ENCODE measurements at regions not wholly inside any gene's neighbourhood (a gene's known extent, or its start where the extent isn't known, plus 50 kb on each side); places are given as distances from the start of the nearest gene placed in this dataset.
"Not testable (repeated sequence)": the region's sequence is repeated elsewhere in the genome, so short reads cannot be mapped to it uniquely, and the experiment has no call there.

DNA sequence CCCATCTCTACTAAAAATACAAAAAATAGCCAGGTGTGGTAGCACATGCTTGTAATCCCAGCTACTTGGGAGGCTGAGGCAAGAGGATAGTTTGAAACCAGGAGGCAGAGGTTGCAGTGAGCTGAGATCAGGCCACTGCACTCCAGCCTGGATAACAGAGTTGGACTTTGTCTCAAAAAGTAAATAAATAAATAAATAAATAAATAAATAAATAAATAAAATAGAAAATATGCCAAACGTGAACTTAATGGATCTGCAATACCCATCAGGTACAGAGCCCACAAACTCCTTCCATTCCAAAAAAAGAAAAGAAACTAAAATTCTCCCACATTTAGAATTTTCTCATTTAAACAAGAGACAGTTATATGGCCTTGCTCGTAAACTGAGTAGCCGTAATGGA is 702.7 kb downstream of the CDH18 start:
- Histone ChIP-seq H4K20me1 (ENCODE audit: insufficient read depth, low read depth, low read length) (no peaks in the 10 kb centered on the region), H3K27ac (ENCODE audit: low read length) (no peak overlapping the region), H3K9me3 (ENCODE audit: low read length) (no peaks in the 10 kb centered on the region; the same call in 1 of the 2 replicates), H3K4me2 (ENCODE audit: low read depth, low read length, poor library complexity, severe bottlenecking) (no peak overlapping the region), H3K4me1 (ENCODE audit: low read length) (no peaks in the 10 kb centered on the region), H3K4me3 (ENCODE audit: low read length) (no peak overlapping the region), H3K36me3 (ENCODE audit: insufficient read depth, low read length) (no peaks in the 10 kb centered on the region), H3K27me3 (ENCODE audit: low read length) (no peaks in the 10 kb centered on the region), H3K79me2 (ENCODE audit: low read length) (no peaks in the 10 kb centered on the region), H3K9me2 (replicated peaks; ENCODE audit: insufficient read depth, low read length) (no peaks in the 10 kb centered on the region), H2AFZ (ENCODE audit: low read length) (no peak overlapping the region), H3K9ac (ENCODE audit: low read length) (no peak overlapping the region)
- DNase-seq: no peak

- H3K27me3 ChIP-seq (ENCODE audit: low read length); H2AFZ ChIP-seq (ENCODE audit: low read length); H3K36me3 ChIP-seq (ENCODE audit: insufficient read depth, low read length); H3K79me2 ChIP-seq (ENCODE audit: low read length); DNase-seq; H3K4me2 ChIP-seq (ENCODE audit: low read depth, low read length, poor library complexity, severe bottlenecking); H3K9ac ChIP-seq (ENCODE audit: low read length); H3K4me3 ChIP-seq (ENCODE audit: low read length); H3K9me2 ChIP-seq (replicated peaks; ENCODE audit: insufficient read depth, low read length); H3K9me3 ChIP-seq (ENCODE audit: low read length); H3K27ac ChIP-seq (ENCODE audit: low read length); H4K20me1 ChIP-seq (ENCODE audit: insufficient read depth, low read depth, low read length): not testable (repeated sequence)
- H3K4me1 ChIP-seq (ENCODE audit: low read length): peaks cover 19% of the 10 kb centered on the region
Measured at GRCh38 chr5:19287548-19288277, 700.3 kb downstream of the CDH18 start.

DNA sequence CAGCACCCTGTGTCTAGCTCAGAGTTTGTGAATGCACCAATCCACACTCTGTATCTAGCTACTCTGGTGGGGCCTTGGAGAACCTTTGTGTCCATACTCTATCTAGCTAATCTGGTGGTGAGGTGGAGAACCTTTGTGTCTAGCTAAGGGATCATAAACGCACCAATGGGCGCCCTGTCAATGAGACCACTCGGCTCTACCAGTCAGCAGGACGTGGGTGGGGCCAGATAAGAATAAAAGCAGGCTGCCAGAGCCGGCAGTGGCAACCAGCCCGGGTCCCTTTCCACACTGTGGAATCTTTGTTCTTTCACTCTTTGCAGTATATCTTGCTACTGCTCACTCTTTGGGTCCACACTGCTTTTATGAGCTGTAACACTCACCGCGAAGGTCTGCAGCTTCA is 699.7 kb downstream of the CDH18 start:
- H3K27me3 ChIP-seq (ENCODE audit: low read length): not testable (repeated sequence)

DNA sequence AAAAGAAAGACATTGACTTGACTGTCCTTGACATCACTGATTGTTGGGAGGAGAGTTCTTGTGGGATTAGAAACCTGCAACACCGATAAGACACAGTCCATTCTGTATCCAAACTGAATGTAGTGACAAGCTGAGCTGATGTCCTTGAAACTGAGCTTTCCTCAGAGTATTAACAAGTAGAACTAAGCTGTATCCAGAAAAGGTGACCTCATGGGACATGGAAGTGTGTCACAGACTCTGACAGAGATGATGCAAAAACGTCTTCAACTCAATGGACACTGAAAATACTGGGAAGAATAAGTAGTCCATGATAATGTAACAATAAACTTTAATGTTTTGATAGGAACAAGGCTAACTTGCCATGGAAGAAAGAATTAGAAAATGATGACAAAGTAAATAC is 690.1 kb downstream of the CDH18 start:
- H3K27me3 ChIP-seq (ENCODE audit: low read length): no peaks in the 10 kb centered on the region
- DNase-seq: no peak
- H4K20me1 ChIP-seq (ENCODE audit: insufficient read depth, low read depth, low read length): no peaks in the 10 kb centered on the region
- H2AFZ ChIP-seq (ENCODE audit: low read length): no peak overlapping the region
- H3K9me3 ChIP-seq (ENCODE audit: low read length): no peaks in the 10 kb centered on the region
- H3K4me1 ChIP-seq (ENCODE audit: low read length): no peaks in the 10 kb centered on the region
- H3K79me2 ChIP-seq (ENCODE audit: low read length): no peaks in the 10 kb centered on the region
- H3K4me3 ChIP-seq (ENCODE audit: low read length): no peak overlapping the region
- no peak overlapping the region for H3K9ac ChIP-seq (ENCODE audit: low read length)
- no peaks in the 10 kb centered on the region for H3K9me2 ChIP-seq (replicated peaks; ENCODE audit: insufficient read depth, low read length)
- no peak overlapping the region for H3K27ac ChIP-seq (ENCODE audit: low read length)
- no peak overlapping the region for H3K4me2 ChIP-seq (ENCODE audit: low read depth, low read length, poor library complexity, severe bottlenecking)
- no peaks in the 10 kb centered on the region for H3K36me3 ChIP-seq (ENCODE audit: insufficient read depth, low read length)

More for the DNA sequence above, 699.7 kb downstream of the CDH18 start:
- H3K9ac ChIP-seq (ENCODE audit: low read length); H3K9me2 ChIP-seq (replicated peaks; ENCODE audit: insufficient read depth, low read length); H3K4me3 ChIP-seq (ENCODE audit: low read length); DNase-seq; H3K9me3 ChIP-seq (ENCODE audit: low read length); H3K27ac ChIP-seq (ENCODE audit: low read length); H2AFZ ChIP-seq (ENCODE audit: low read length); H3K36me3 ChIP-seq (ENCODE audit: insufficient read depth, low read length); H4K20me1 ChIP-seq (ENCODE audit: insufficient read depth, low read depth, low read length); H3K79me2 ChIP-seq (ENCODE audit: low read length); H3K4me2 ChIP-seq (ENCODE audit: low read depth, low read length, poor library complexity, severe bottlenecking): not testable (repeated sequence)
- peaks cover 19% of the 10 kb centered on the region for H3K4me1 ChIP-seq (ENCODE audit: low read length)

- Histone ChIP-seq H3K27ac (ENCODE audit: low read length) (no peak overlapping the region), H3K4me3 (ENCODE audit: low read length) (no peak overlapping the region), H3K36me3 (ENCODE audit: insufficient read depth, low read length) (no peaks in the 10 kb centered on the region), H4K20me1 (ENCODE audit: insufficient read depth, low read depth, low read length) (no peaks in the 10 kb centered on the region), H3K9ac (ENCODE audit: low read length) (no peak overlapping the region), H3K9me2 (replicated peaks; ENCODE audit: insufficient read depth, low read length) (no peaks in the 10 kb centered on the region), H2AFZ (ENCODE audit: low read length) (no peak overlapping the region), H3K9me3 (ENCODE audit: low read length) (no peaks in the 10 kb centered on the region), H3K27me3 (ENCODE audit: low read length) (no peaks in the 10 kb centered on the region), H3K79me2 (ENCODE audit: low read length) (no peaks in the 10 kb centered on the region), H3K4me2 (ENCODE audit: low read depth, low read length, poor library complexity, severe bottlenecking) (no peak overlapping the region), H3K4me1 (ENCODE audit: low read length) (no peaks in the 10 kb centered on the region)
- DNase-seq: no peak
Measured at GRCh38 chr5:19301271-19301670, 686.7 kb downstream of the CDH18 start.

- H3K36me3 ChIP-seq (ENCODE audit: insufficient read depth, low read length): no peaks in the 10 kb centered on the region
- no peak overlapping the region for H2AFZ ChIP-seq (ENCODE audit: low read length)
Measured at GRCh38 chr5:19314840-19315239, 673.2 kb downstream of the CDH18 start.

GRCh38 chr5:19319252-19319651 is 668.7 kb downstream of the CDH18 start:
- no peak overlapping the region for H3K4me2 ChIP-seq (ENCODE audit: low read depth, low read length, poor library complexity, severe bottlenecking)
- H3K27ac ChIP-seq (ENCODE audit: low read length): no peak overlapping the region
- no peaks in the 10 kb centered on the region for H3K79me2 ChIP-seq (ENCODE audit: low read length)
- no peak overlapping the region for H3K4me3 ChIP-seq (ENCODE audit: low read length)
- H3K36me3 ChIP-seq (ENCODE audit: insufficient read depth, low read length): no peaks in the 10 kb centered on the region
- DNase-seq: no peak
- H3K27me3 ChIP-seq (ENCODE audit: low read length): no peaks in the 10 kb centered on the region
- no peaks in the 10 kb centered on the region for H4K20me1 ChIP-seq (ENCODE audit: insufficient read depth, low read depth, low read length)
- H2AFZ ChIP-seq (ENCODE audit: low read length): no peak overlapping the region
- no peaks in the 10 kb centered on the region for H3K9me3 ChIP-seq (ENCODE audit: low read length)
- H3K4me1 ChIP-seq (ENCODE audit: low read length): peaks cover 2% of the 10 kb centered on the region; the same call in 1 of the 2 replicates
- H3K9ac ChIP-seq (ENCODE audit: low read length): no peak overlapping the region
- H3K9me2 ChIP-seq (replicated peaks; ENCODE audit: insufficient read depth, low read length): no peaks in the 10 kb centered on the region

More at GRCh38 chr5:19314840-19315239, 673.2 kb downstream of the CDH18 start:
- Histone ChIP-seq H3K4me3 (ENCODE audit: low read length) (no peak overlapping the region), H4K20me1 (ENCODE audit: insufficient read depth, low read depth, low read length) (no peaks in the 10 kb centered on the region), H3K27ac (ENCODE audit: low read length) (no peak overlapping the region), H3K9ac (ENCODE audit: low read length) (no peak overlapping the region), H3K79me2 (ENCODE audit: low read length) (no peaks in the 10 kb centered on the region), H3K4me2 (ENCODE audit: low read depth, low read length, poor library complexity, severe bottlenecking) (no peak overlapping the region), H3K9me2 (replicated peaks; ENCODE audit: insufficient read depth, low read length) (0 out of 2 replicates have a peak, but pooled peaks cover 3% of the 10 kb centered on the region), H3K4me1 (ENCODE audit: low read length) (peaks cover 2% of the 10 kb centered on the region; the same call in 1 of the 2 replicates), H3K27me3 (ENCODE audit: low read length) (no peaks in the 10 kb centered on the region), H3K9me3 (ENCODE audit: low read length) (no peaks in the 10 kb centered on the region)
- DNase-seq: no peak

DNA sequence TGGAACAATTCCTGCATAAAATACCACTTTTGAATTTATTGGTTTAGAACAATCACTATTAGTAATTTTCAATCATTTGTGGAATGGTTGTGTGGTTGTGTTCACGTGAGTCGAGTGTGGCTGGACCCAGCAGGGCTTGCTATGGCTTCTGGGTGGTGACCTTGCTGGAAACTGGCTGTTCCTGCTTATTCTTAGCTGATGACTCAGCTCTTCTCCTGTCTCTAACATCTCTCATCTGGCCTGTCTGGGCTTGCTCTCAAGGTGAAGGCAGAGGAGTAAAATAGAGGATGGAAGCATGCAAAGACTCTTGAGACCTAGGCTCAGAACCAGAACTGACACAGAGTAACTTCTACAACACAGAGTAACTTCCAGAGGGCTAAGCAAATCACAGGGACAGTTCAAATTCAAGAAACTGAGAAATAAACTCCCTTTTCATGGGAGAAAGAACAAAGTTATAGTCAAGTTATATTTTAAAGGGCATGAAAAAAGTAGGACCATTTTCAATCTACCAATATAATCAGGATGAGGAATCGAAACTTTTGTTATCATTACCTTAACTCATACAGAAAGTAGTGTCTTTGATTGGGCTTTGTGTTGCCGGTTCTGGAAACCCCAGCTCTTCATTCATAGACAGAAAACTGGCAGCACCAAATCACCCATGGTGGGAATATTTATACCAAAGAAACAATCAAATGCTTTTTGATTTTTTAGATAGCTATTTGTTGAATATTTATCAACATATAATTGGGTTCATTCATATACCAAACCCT is 665.1 kb downstream of the CDH18 start:
- Histone ChIP-seq H3K4me1 (ENCODE audit: low read length) (no peaks in the 10 kb centered on the region), H3K4me3 (ENCODE audit: low read length) (no peak overlapping the region), H4K20me1 (ENCODE audit: insufficient read depth, low read depth, low read length) (no peaks in the 10 kb centered on the region), H3K9me3 (ENCODE audit: low read length) (no peaks in the 10 kb centered on the region), H3K9ac (ENCODE audit: low read length) (no peak overlapping the region), H3K9me2 (replicated peaks; ENCODE audit: insufficient read depth, low read length) (no peaks in the 10 kb centered on the region; the same call in 1 of the 2 replicates), H3K4me2 (ENCODE audit: low read depth, low read length, poor library complexity, severe bottlenecking) (no peak overlapping the region), H3K27me3 (ENCODE audit: low read length) (no peaks in the 10 kb centered on the region), H2AFZ (ENCODE audit: low read length) (no peak overlapping the region), H3K27ac (ENCODE audit: low read length) (no peak overlapping the region), H3K36me3 (ENCODE audit: insufficient read depth, low read length) (no peaks in the 10 kb centered on the region), H3K79me2 (ENCODE audit: low read length) (no peaks in the 10 kb centered on the region)
- no peak for DNase-seq

Data from Karpas-422 (cell line).